HUES64 (cell line): ENCODE measurements at regions not wholly inside any gene's neighbourhood (a gene's known extent, or its start where the extent isn't known, plus 50 kb on each side); places are given as distances from the start of the nearest gene placed in this dataset.
"Not testable (repeated sequence)": the region's sequence is repeated elsewhere in the genome, so short reads cannot be mapped to it uniquely, and the experiment has no call there.

Source experiments
- H3K27ac ChIP-seq: 2 replicates; pipeline ENCODE4 v1.7.0; 2013; ENCODE audit warnings: low read depth, low read length, inconsistent platforms
- H3K27me3 ChIP-seq: 2 replicates; pipeline ENCODE4 v1.6.1; 2013; ENCODE audit warnings: mild to moderate bottlenecking, low read length; ENCODE audit not compliant: insufficient read depth
- H3K36me3 ChIP-seq: 2 replicates; pipeline ENCODE4 v1.6.1; 2013; ENCODE audit warnings: mild to moderate bottlenecking, low read length; ENCODE audit not compliant: insufficient read depth
- H3K4me1 ChIP-seq: 2 replicates; pipeline ENCODE4 v1.6.1; 2013; ENCODE audit warnings: mild to moderate bottlenecking, low read length, moderate library complexity; ENCODE audit not compliant: insufficient read depth
- H3K4me3 ChIP-seq: 2 replicates; pipeline ENCODE4 v1.5.1; 2013; ENCODE audit warnings: mild to moderate bottlenecking, low read length, moderate library complexity
- H3K9ac ChIP-seq: 2 replicates; pipeline ENCODE4 v1.6.1; 2013; ENCODE audit warnings: mild to moderate bottlenecking, low read depth, low read length
- H3K9me3 ChIP-seq: 2 replicates; pipeline ENCODE4 v1.6.1; 2013; ENCODE audit warnings: low read depth, low read length; ENCODE audit not compliant: insufficient read depth
- WGBS: fragments of 150-250, 120-280 bp; methylation state at CpG from one replicate; pipeline ENCODE4 v1.1.7; 2013; ENCODE audit warnings: missing lambda C conversion rate; 5-methylcytosine and 5-hydroxymethylcytosine counted together

DNA sequence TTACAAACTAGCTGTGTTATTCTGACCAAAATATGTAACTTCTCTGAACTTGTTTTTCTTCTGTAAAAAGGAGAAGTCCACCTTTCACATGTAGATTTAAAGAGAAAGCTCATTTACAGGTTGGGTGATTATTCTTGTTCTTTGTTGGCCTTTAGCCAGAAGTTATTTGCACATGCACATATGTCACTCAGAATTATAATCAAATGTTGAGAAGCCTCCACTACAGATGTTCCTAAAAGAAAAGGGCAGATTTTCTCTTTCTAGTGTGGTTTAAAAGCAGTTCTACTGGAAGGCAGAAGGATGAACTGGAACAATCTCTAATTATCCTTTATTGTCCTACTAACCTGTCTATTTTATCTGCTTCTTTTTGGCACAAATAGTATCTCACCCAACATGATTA is 209.8 kb upstream of the ELAVL2 start:
- H3K27me3 ChIP-seq = no peaks in the 10 kb centered on the region
- H3K4me3 ChIP-seq = no peak overlapping the region
- peaks cover 34% of the 10 kb centered on the region for H3K4me1 ChIP-seq
- H3K9ac ChIP-seq = no peak overlapping the region
- no peaks in the 10 kb centered on the region for H3K36me3 ChIP-seq
- H3K27ac ChIP-seq = peak overlapping the region; percentile 62
- no peaks in the 10 kb centered on the region for H3K9me3 ChIP-seq

DNA sequence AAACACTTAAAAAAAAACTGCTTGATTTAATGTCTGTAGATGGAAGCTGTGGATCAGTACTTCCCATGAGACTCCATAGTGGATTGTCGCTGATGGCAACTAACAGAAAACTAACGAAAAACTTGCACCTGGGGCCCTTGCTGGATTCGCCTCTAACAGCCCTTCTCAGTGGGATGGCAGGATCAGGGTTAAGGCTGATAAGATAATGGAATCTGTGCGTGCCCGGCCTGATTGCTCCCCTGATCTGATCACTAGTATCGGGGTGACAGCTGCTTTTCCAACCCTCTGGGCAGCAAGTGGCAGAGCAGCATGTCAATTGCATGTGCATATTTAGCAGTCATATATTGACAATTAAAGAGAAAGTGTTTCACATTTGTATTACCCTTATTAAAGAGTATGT is 185.8 kb upstream of the ELAVL2 start:
- Histone ChIP-seq H3K36me3 (no peaks in the 10 kb centered on the region), H3K27me3 (no peaks in the 10 kb centered on the region), H3K9me3 (no peaks in the 10 kb centered on the region), H3K27ac (no peak overlapping the region), H3K4me1 (peaks cover 15% of the 10 kb centered on the region), H3K4me3 (no peak overlapping the region), H3K9ac (no peak overlapping the region)
- 91% methylated on average over 6 of the region's 6 CpGs for WGBS

DNA sequence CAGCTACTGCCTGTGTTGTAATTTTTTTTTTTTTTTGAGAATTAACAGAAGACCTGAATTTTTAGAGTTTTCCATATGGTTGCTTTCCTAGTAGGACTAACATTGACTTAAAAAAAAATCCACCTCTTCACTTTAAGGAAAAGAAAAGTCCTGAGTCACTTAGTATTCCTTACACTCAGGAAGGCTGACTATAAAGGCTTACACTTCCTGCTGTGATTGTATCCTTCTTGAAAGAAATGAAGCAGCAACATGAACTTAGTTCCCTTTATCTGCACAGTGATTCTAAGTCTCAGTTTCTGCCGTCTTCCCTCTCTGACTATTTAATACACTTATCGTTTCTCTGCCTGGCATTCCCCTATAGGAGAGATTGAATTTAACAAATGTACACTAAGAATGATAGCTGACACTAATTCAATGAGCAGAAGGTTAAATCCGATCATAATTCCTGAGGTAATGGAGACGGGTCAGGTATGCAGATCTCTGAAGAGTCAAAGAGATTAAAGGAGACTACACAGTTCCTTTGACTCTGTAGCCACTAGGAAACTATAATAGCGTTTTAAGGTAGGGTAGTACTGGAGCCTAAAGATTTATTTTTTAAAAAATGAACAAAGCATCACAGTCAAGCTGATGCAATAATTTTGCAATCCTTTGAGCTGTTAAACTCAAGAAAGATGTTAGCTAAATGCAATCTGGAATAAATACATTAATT is 185.1 kb upstream of the ELAVL2 start:
- 94% methylated on average over 5 of the region's 5 CpGs for WGBS
- no peak overlapping the region for H3K4me3 ChIP-seq
- no peak overlapping the region for H3K27ac ChIP-seq
- H3K9ac ChIP-seq = no peak overlapping the region
- no peaks in the 10 kb centered on the region for H3K9me3 ChIP-seq
- no peaks in the 10 kb centered on the region for H3K36me3 ChIP-seq
- H3K27me3 ChIP-seq = no peaks in the 10 kb centered on the region
- peaks cover 16% of the 10 kb centered on the region for H3K4me1 ChIP-seq

DNA sequence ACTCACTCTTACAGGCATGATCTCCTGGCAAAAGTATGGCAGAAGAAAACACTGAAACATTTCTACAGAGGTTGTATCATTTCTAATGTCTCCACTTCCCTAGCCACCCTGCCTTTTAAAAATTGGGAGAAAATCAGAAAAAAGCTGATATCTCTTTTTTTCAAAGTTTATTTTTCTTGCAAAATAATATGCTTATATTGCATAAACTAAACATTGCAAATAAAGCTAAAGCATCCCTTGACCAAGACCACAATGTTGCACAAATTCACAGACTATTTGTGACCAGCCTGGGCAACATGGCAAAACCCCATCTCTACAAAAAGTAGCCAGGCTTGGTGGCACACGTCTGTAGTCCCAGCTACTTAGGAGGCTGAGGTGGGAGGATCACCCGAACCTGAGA is 183.3 kb upstream of the ELAVL2 start:
- WGBS = 98% methylated on average over 2 of the region's 2 CpGs
- H3K4me1 ChIP-seq = peaks cover 16% of the 10 kb centered on the region
- no peak overlapping the region for H3K4me3 ChIP-seq
- no peaks in the 10 kb centered on the region for H3K27me3 ChIP-seq
- H3K9ac ChIP-seq = no peak overlapping the region
- no peaks in the 10 kb centered on the region for H3K36me3 ChIP-seq
- no peaks in the 10 kb centered on the region for H3K9me3 ChIP-seq
- H3K27ac ChIP-seq = no peak overlapping the region

DNA sequence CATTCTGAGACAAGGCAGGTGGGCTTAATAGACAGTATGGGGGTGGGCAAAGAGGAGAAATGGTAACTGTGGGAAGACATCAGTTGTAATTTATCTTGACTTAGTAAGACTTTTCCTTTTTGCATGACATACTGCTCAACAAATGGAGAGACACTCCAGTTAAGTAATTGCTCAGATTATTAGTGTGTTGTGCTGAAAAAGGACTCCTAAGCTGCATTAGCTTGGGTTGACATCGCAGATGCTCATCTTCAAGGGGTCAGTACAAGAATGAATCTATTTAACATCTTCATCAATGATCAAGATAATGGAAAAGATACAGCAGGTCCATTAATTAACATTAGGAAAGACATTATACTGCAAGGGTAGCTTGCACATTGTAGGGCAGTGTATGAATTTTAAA is 181.1 kb upstream of the ELAVL2 start:
- H3K27ac ChIP-seq = no peak overlapping the region
- H3K36me3 ChIP-seq = no peaks in the 10 kb centered on the region
- WGBS = 100% methylated on average over 1 of the region's 1 CpG
- no peak overlapping the region for H3K9ac ChIP-seq
- H3K4me3 ChIP-seq = no peak overlapping the region
- no peaks in the 10 kb centered on the region for H3K9me3 ChIP-seq
- H3K27me3 ChIP-seq = no peaks in the 10 kb centered on the region
- H3K4me1 ChIP-seq = peaks cover 16% of the 10 kb centered on the region

DNA sequence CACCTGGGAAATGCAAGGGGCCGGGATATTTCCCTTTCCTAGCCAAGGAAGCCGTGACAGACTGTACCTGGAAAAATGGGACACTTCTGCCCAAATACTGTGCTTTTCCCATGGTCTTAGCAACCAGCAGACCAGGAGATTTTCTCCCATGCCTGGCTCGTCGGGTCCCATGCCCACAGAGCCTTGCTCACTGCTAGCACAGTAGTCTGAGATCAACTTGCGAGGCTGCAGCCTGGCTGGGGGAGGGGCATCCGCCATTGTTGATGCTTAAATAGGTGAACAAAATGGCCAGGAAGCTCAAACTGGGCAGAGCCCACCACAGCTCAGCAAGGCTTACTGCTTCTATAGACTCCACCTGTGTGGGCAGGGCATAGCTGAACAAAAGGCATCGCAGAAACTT is 165.8 kb upstream of the ELAVL2 start:
- 96% methylated on average over 7 of the region's 7 CpGs for WGBS
- H3K4me3 ChIP-seq, H3K36me3 ChIP-seq, H3K27me3 ChIP-seq, H3K9me3 ChIP-seq, H3K9ac ChIP-seq, H3K27ac ChIP-seq, H3K4me1 ChIP-seq: not testable (repeated sequence)

DNA sequence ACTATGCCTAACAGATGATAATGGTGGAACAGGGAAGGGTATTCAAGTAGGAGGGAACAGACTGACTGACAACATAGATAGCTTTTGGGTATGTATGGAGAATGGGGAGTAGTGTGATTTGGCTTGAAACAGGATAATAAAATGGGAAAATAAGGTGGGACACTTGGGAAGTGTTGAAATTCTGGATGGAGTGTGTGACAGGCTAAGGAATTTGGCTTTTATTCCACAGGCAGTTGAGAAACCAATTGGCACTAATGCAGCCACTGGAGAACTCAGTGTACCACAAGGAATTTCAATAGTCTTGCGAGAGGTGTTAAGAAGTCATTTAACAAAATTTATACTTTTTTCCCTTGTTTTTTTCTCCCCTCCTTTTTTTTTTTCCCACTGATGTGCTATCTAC is 153.5 kb upstream of the ELAVL2 start:
- Histone ChIP-seq H3K4me1 (peaks cover 7% of the 10 kb centered on the region), H3K9me3 (no peaks in the 10 kb centered on the region), H3K27ac (no peak overlapping the region), H3K36me3 (no peaks in the 10 kb centered on the region), H3K27me3 (no peaks in the 10 kb centered on the region), H3K9ac (no peak overlapping the region), H3K4me3 (no peak overlapping the region)
- 100% methylated on average over 1 of the region's 1 CpG for WGBS

DNA sequence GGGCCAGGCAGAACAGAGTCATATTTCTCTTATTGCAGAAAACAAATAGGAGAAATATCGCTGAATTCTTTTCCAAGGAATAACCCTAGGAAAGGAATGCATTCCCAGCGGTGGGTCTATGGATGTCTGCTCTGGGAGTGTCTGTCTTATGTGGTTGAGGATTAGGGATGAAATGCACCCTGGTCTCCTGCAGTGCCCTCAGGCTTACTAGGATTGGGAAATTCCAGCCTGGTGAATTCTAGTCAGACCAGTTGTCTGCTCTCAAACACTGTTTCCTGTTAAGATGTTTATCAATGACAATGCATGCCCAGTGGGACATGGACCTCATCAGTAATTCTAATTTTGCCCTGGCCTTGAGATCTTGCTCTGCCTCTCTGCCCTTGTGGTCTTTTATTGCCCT is 136.1 kb upstream of the ELAVL2 start:
- Histone ChIP-seq H3K27me3 (no peaks in the 10 kb centered on the region), H3K9me3 (peaks cover 28% of the 10 kb centered on the region), H3K4me3 (no peak overlapping the region), H3K27ac (no peak overlapping the region), H3K4me1 (no peaks in the 10 kb centered on the region), H3K36me3 (no peaks in the 10 kb centered on the region), H3K9ac (no peak overlapping the region)
- 80% methylated on average over 2 of the region's 2 CpGs for WGBS

DNA sequence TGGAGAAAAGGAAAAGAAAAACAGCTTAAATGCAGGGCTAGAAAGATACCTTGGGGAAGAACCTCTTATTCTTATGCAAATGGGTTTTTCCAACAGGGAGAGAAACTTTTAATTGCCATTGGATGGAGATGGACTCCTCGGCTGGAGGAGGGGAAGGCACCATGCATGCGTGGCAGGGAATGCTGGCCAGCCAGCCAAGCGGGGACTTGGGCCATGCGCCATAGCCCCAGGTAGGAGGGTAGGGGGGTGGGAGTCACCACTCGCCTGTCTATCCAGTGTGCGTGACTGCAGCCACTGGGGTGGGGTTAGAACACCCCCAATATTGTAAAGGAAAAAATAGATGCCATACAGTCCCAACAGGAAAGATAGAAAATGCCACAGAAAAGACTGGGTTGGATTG is 119.9 kb upstream of the ELAVL2 start:
- Histone ChIP-seq H3K9me3 (peaks cover 47% of the 10 kb centered on the region), H3K36me3 (no peaks in the 10 kb centered on the region), H3K4me3 (no peak overlapping the region), H3K27ac (no peak overlapping the region), H3K9ac (no peak overlapping the region), H3K27me3 (no peaks in the 10 kb centered on the region), H3K4me1 (no peaks in the 10 kb centered on the region)
- 90% methylated on average over 6 of the region's 6 CpGs for WGBS

DNA sequence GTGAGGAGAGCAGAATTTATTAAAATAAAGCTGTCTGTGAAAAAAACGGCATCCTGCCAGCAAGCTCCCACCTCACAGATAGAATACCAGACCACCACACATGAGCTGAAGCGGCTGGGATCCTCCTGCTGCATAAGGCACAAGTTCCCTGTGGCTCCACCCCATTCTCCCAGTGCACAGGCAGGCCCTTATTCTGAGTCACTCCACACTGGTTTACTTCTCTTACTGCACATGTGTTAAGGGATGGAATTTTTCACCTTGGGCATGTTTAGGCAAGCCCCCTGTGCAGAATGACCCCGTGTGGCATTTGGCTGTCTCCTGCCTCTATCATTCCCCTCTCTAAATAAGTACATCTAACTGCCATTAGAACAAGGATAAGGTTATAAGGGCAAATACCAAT is 115.0 kb upstream of the ELAVL2 start:
- WGBS = 92% methylated on average over 3 of the region's 3 CpGs
- no peak overlapping the region for H3K4me3 ChIP-seq

DNA sequence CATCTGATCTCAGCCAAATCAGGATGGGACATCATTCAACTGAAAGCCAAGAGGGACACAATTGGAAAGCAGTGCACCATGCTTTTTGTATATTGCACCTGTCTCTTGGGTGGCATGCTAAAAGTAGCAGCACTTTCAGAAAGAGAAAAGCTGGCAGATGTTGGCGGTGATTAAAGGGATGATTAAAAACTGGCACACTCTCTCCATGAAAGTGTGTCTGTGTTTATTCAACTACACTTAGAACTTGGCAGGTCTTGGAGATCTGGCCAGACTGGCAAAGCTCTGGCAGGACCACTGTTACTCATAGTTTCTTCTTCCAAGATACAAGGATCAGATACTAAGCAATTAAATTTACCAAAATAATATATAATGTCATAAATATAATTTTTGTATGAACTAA is 112.9 kb upstream of the ELAVL2 start:
- Histone ChIP-seq H3K27me3 (no peaks in the 10 kb centered on the region), H3K9me3 (peaks cover 21% of the 10 kb centered on the region)

More for the DNA sequence above, 115.0 kb upstream of the ELAVL2 start:
- Histone ChIP-seq H3K27ac (no peak overlapping the region), H3K9me3 (peaks cover 42% of the 10 kb centered on the region), H3K27me3 (no peaks in the 10 kb centered on the region), H3K4me1 (no peaks in the 10 kb centered on the region), H3K9ac (no peak overlapping the region), H3K36me3 (no peaks in the 10 kb centered on the region)

More for the DNA sequence above, 112.9 kb upstream of the ELAVL2 start:
- 87% methylated on average over 1 of the region's 1 CpG for WGBS
- Histone ChIP-seq H3K4me1 (peaks cover 10% of the 10 kb centered on the region; the same call in 1 of the 2 replicates), H3K9ac (no peak overlapping the region), H3K27ac (no peak overlapping the region), H3K4me3 (no peak overlapping the region), H3K36me3 (no peaks in the 10 kb centered on the region)
